ENCODE measurements at regions not wholly inside any gene's neighbourhood (a gene's known extent, or its start where the extent isn't known, plus 50 kb on each side); places are given as distances from the start of the nearest gene placed in this dataset.

DNA sequence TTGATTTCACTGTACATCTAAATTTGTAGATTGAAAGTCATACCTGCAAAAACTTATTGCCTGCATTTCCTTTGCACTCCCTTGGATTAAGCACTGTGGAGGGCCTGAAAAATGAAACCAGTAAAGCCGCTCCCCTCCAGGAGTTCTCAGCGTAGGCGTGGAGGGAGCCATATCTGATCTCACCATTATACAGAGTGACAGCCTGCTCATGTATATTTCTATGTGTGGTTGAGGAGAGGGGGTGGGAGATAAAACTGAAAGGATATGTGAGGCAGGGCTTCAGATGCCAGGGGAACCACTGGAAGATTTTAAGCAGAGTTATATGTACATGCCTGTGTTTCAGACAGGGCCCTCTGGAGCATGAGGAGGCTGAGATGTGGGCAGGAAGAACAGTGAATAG lies 303.0 kb downstream of the MSX2 start:
- H3K4me3 ChIP-seq (ENCODE audit: low read length in 2 of 2) = no peak overlapping the region
- no peaks in the 10 kb centered on the region for H3K27me3 ChIP-seq (ENCODE audit: control insufficient read depth in 3 of 3, insufficient read depth in 3 of 3, low read depth in 1 of 3, low read length in 3 of 3)
- no CpG with 5 or more reads among the region's 3 CpGs for WGBS, 2 donors (ENCODE audit: extremely low coverage in 2 of 2, insufficient read length in 2 of 2, insufficient replicate concordance in 1 of 2)
- H2BK120ac ChIP-seq (ENCODE audit: low read depth, low read length) = no peak overlapping the region
- no peak overlapping the region for H4K91ac ChIP-seq (ENCODE audit: low read depth, low read length, poor library complexity)
- no peak overlapping the region for H3K4ac ChIP-seq (ENCODE audit: low read length)
- no peak overlapping the region for H3K18ac ChIP-seq (ENCODE audit: low read length)
- no peak overlapping the region for H2AFZ ChIP-seq (ENCODE audit: low read length)
- H3K4me1 ChIP-seq (ENCODE audit: control insufficient read depth in 2 of 2, insufficient read depth in 1 of 2, low read depth in 1 of 2, low read length in 2 of 2) = no peaks in the 10 kb centered on the region
- no peak overlapping the region for H2BK15ac ChIP-seq (ENCODE audit: low read length)
- H3K14ac ChIP-seq (ENCODE audit: low read length) = no peak overlapping the region
- no peaks in the 10 kb centered on the region for H3K36me3 ChIP-seq (replicated peaks in 1 of 2; ENCODE audit: control insufficient read depth in 2 of 2, insufficient read depth in 2 of 2, low read length in 2 of 2)
- no peak overlapping the region for H3K27ac ChIP-seq (replicated peaks; ENCODE audit: low read length)
- H2AK5ac ChIP-seq (ENCODE audit: low read depth, low read length) = no peak overlapping the region
- DNase-seq (ENCODE audit: low spot score) = no peak
- no peak overlapping the region for H4K8ac ChIP-seq (ENCODE audit: low read depth, low read length)
- no peaks in the 10 kb centered on the region for H3K79me1 ChIP-seq (ENCODE audit: low read depth, low read length)
- no peak overlapping the region for H2BK12ac ChIP-seq (ENCODE audit: low read length)
- H3K9ac ChIP-seq (ENCODE audit: low read depth, low read length, poor library complexity) = no peak overlapping the region
- H3K9me3 ChIP-seq (replicated peaks in 1 of 2; ENCODE audit: control insufficient read depth in 2 of 2, insufficient read depth in 1 of 2, low read depth in 1 of 2, low read length in 2 of 2) = peaks cover 0 to 8% of the 10 kb centered on the region in 2 donors
- H3K4me2 ChIP-seq (ENCODE audit: insufficient read depth, low read length, poor library complexity, severe bottlenecking) = no peak overlapping the region
- no peak overlapping the region for H2BK5ac ChIP-seq (ENCODE audit: low read length)
- no peak overlapping the region for H3K23ac ChIP-seq (ENCODE audit: low read depth, low read length, poor library complexity)

- Histone ChIP-seq H2AFZ (ENCODE audit: low read length) (no peak overlapping the region), H2AK5ac (ENCODE audit: low read depth, low read length) (no peak overlapping the region), H3K14ac (ENCODE audit: low read length) (no peak overlapping the region), H3K18ac (ENCODE audit: low read length) (no peak overlapping the region), H2BK15ac (ENCODE audit: low read length) (no peak overlapping the region), H3K4ac (ENCODE audit: low read length) (no peak overlapping the region), H3K9ac (ENCODE audit: low read depth, low read length, poor library complexity) (no peak overlapping the region), H3K9me3 (replicated peaks in 1 of 2; ENCODE audit: control insufficient read depth in 2 of 2, insufficient read depth in 1 of 2, low read depth in 1 of 2, low read length in 2 of 2) (peaks cover 0 to 8% of the 10 kb centered on the region in 2 donors), H4K8ac (ENCODE audit: low read depth, low read length) (no peak overlapping the region), H3K4me3 (ENCODE audit: low read length in 2 of 2) (no peak overlapping the region), H4K91ac (ENCODE audit: low read depth, low read length, poor library complexity) (no peak overlapping the region), H3K27me3 (ENCODE audit: control insufficient read depth in 3 of 3, insufficient read depth in 3 of 3, low read depth in 1 of 3, low read length in 3 of 3) (no peaks in the 10 kb centered on the region), H2BK120ac (ENCODE audit: low read depth, low read length) (no peak overlapping the region), H3K27ac (replicated peaks; ENCODE audit: low read length) (no peak overlapping the region), H3K4me1 (ENCODE audit: control insufficient read depth in 2 of 2, insufficient read depth in 1 of 2, low read depth in 1 of 2, low read length in 2 of 2) (no peaks in the 10 kb centered on the region), H3K36me3 (replicated peaks in 1 of 2; ENCODE audit: control insufficient read depth in 2 of 2, insufficient read depth in 2 of 2, low read length in 2 of 2) (no peaks in the 10 kb centered on the region), H3K79me1 (ENCODE audit: low read depth, low read length) (no peaks in the 10 kb centered on the region), H3K4me2 (ENCODE audit: insufficient read depth, low read length, poor library complexity, severe bottlenecking) (no peak overlapping the region), H3K23ac (ENCODE audit: low read depth, low read length, poor library complexity) (no peak overlapping the region), H2BK12ac (ENCODE audit: low read length) (no peak overlapping the region), H2BK5ac (ENCODE audit: low read length) (no peak overlapping the region)
- WGBS, 2 donors (ENCODE audit: extremely low coverage in 2 of 2, insufficient read length in 2 of 2, insufficient replicate concordance in 1 of 2) = no CpG with 5 or more reads among the region's 4 CpGs
- DNase-seq (ENCODE audit: low spot score) = no peak
Observed at GRCh38 chr5:175025077-175025476, 300.7 kb downstream of the MSX2 start.

- peaks cover 0 to 8% of the 10 kb centered on the region in 2 donors for H3K9me3 ChIP-seq (replicated peaks in 1 of 2; ENCODE audit: control insufficient read depth in 2 of 2, insufficient read depth in 1 of 2, low read depth in 1 of 2, low read length in 2 of 2)
- DNase-seq (ENCODE audit: low spot score) = no peak
- no peak overlapping the region for H4K8ac ChIP-seq (ENCODE audit: low read depth, low read length)
- no peak overlapping the region for H3K4me2 ChIP-seq (ENCODE audit: insufficient read depth, low read length, poor library complexity, severe bottlenecking)
- H2AK5ac ChIP-seq (ENCODE audit: low read depth, low read length) = no peak overlapping the region
- no peak overlapping the region for H3K18ac ChIP-seq (ENCODE audit: low read length)
- no peaks in the 10 kb centered on the region for H3K79me1 ChIP-seq (ENCODE audit: low read depth, low read length)
- H3K14ac ChIP-seq (ENCODE audit: low read length) = no peak overlapping the region
- no peak overlapping the region for H2BK5ac ChIP-seq (ENCODE audit: low read length)
- H3K27me3 ChIP-seq (ENCODE audit: control insufficient read depth in 3 of 3, insufficient read depth in 3 of 3, low read depth in 1 of 3, low read length in 3 of 3) = no peaks in the 10 kb centered on the region
- H3K4ac ChIP-seq (ENCODE audit: low read length) = no peak overlapping the region
- WGBS, 2 donors (ENCODE audit: extremely low coverage in 2 of 2, insufficient read length in 2 of 2, insufficient replicate concordance in 1 of 2) = no CpG with 5 or more reads among the region's 8 CpGs
- H2BK12ac ChIP-seq (ENCODE audit: low read length) = no peak overlapping the region
- H3K4me3 ChIP-seq (ENCODE audit: low read length in 2 of 2) = no peak overlapping the region
- no peaks in the 10 kb centered on the region for H3K36me3 ChIP-seq (replicated peaks in 1 of 2; ENCODE audit: control insufficient read depth in 2 of 2, insufficient read depth in 2 of 2, low read length in 2 of 2)
- no peak overlapping the region for H3K27ac ChIP-seq (replicated peaks; ENCODE audit: low read length)
- no peak overlapping the region for H2AFZ ChIP-seq (ENCODE audit: low read length)
- H3K4me1 ChIP-seq (ENCODE audit: control insufficient read depth in 2 of 2, insufficient read depth in 1 of 2, low read depth in 1 of 2, low read length in 2 of 2) = no peaks in the 10 kb centered on the region
- H3K9ac ChIP-seq (ENCODE audit: low read depth, low read length, poor library complexity) = no peak overlapping the region
- H2BK120ac ChIP-seq (ENCODE audit: low read depth, low read length) = no peak overlapping the region
- H2BK15ac ChIP-seq (ENCODE audit: low read length) = no peak overlapping the region
- H4K91ac ChIP-seq (ENCODE audit: low read depth, low read length, poor library complexity) = no peak overlapping the region
- no peak overlapping the region for H3K23ac ChIP-seq (ENCODE audit: low read depth, low read length, poor library complexity)
Observed at GRCh38 chr5:175021841-175022625, 297.7 kb downstream of the MSX2 start.

DNA sequence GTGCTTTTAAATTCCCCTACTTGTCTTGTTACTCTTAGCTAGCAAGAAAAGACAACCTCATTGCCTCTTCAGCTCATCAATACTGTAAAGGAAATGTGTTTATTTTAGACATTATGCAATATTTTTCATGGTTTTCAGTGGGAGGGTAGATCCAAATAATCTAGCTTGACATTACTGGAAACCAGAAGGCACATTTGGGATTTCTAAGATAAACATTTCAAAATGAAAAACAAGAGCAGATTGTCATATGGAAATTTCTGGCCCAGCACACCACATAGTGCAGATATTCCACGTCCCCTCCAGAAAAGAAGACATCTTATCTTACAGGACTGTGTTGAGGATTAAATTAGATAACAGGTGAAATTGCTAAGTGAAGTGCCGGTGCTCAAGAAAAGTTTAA lies 296.9 kb downstream of the MSX2 start:
- Histone ChIP-seq H2BK120ac (ENCODE audit: low read depth, low read length) (no peak overlapping the region), H3K4ac (ENCODE audit: low read length) (no peak overlapping the region), H3K9ac (ENCODE audit: low read depth, low read length, poor library complexity) (no peak overlapping the region), H3K23ac (ENCODE audit: low read depth, low read length, poor library complexity) (no peak overlapping the region), H3K27ac (replicated peaks; ENCODE audit: low read length) (no peak overlapping the region), H3K27me3 (ENCODE audit: control insufficient read depth in 3 of 3, insufficient read depth in 3 of 3, low read depth in 1 of 3, low read length in 3 of 3) (no peaks in the 10 kb centered on the region), H4K8ac (ENCODE audit: low read depth, low read length) (no peak overlapping the region), H3K18ac (ENCODE audit: low read length) (no peak overlapping the region), H2BK5ac (ENCODE audit: low read length) (no peak overlapping the region), H2AFZ (ENCODE audit: low read length) (no peak overlapping the region), H3K36me3 (replicated peaks in 1 of 2; ENCODE audit: control insufficient read depth in 2 of 2, insufficient read depth in 2 of 2, low read length in 2 of 2) (no peaks in the 10 kb centered on the region), H3K79me1 (ENCODE audit: low read depth, low read length) (no peaks in the 10 kb centered on the region), H3K4me2 (ENCODE audit: insufficient read depth, low read length, poor library complexity, severe bottlenecking) (no peak overlapping the region), H2AK5ac (ENCODE audit: low read depth, low read length) (no peak overlapping the region), H2BK12ac (ENCODE audit: low read length) (no peak overlapping the region), H4K91ac (ENCODE audit: low read depth, low read length, poor library complexity) (no peak overlapping the region), H3K4me3 (ENCODE audit: low read length in 2 of 2) (no peak overlapping the region), H3K14ac (ENCODE audit: low read length) (no peak overlapping the region), H3K4me1 (ENCODE audit: control insufficient read depth in 2 of 2, insufficient read depth in 1 of 2, low read depth in 1 of 2, low read length in 2 of 2) (no peaks in the 10 kb centered on the region), H2BK15ac (ENCODE audit: low read length) (no peak overlapping the region), H3K9me3 (replicated peaks in 1 of 2; ENCODE audit: control insufficient read depth in 2 of 2, insufficient read depth in 1 of 2, low read depth in 1 of 2, low read length in 2 of 2) (peaks cover 0 to 8% of the 10 kb centered on the region in 2 donors)
- DNase-seq (ENCODE audit: low spot score) = no peak
- WGBS, 2 donors (ENCODE audit: extremely low coverage in 2 of 2, insufficient read length in 2 of 2, insufficient replicate concordance in 1 of 2) = no CpG with 5 or more reads among the region's 2 CpGs

Data from neuronal stem cell (in vitro differentiated cells).